Neutrophil (primary cell): ENCODE measurements at regions not wholly inside any gene's neighbourhood (a gene's known extent, or its start where the extent isn't known, plus 50 kb on each side); places are given as distances from the start of the nearest gene placed in this dataset.

ENCODE experiments used
- H3K27ac ChIP-seq: fragments of 200-600 bp; sonication (generic); 2 replicates; pipeline ENCODE4 v1.5.1; 2016; ENCODE audit warnings: mild to moderate bottlenecking, moderate library complexity
- H3K27me3 ChIP-seq: fragments of 200-600 bp; sonication (generic); 2 replicates; pipeline ENCODE4 v1.6.0; 2016; ENCODE audit warnings: mild to moderate bottlenecking
- H3K36me3 ChIP-seq: fragments of 200-600 bp; sonication (generic); 2 replicates; pipeline ENCODE4 v1.5.1; 2017
- H3K4me1 ChIP-seq, 2 experiments: fragments of 200-600 bp in 1 of 2; sonication (generic) in 1 of 2; 1 replicate in 1 of 2; 2 replicates in 1 of 2; pipeline versions ENCODE4 v1.5.1 to v1.6.1; 2013 to 2016; ENCODE audit warnings: low read depth in 1 of 2, low read length in 1 of 2, mild to moderate bottlenecking in 1 of 2, moderate library complexity in 1 of 2; ENCODE audit not compliant: control insufficient read depth in 1 of 2, insufficient read depth in 1 of 2
- H3K4me3 ChIP-seq, 2 experiments: fragments of 200-600 bp in 1 of 2; sonication (generic) in 1 of 2; 1 replicate in 1 of 2; 2 replicates in 1 of 2; pipeline ENCODE4 v1.5.1; 2013 to 2016; ENCODE audit warnings: low read depth in 1 of 2, low read length in 1 of 2, mild to moderate bottlenecking in 1 of 2, moderate library complexity in 1 of 2
- H3K9me3 ChIP-seq: fragments of 200-600 bp; sonication (generic); 2 replicates; pipeline ENCODE4 v1.5.1; 2016
- CTCF ChIP-seq: fragments of 200-600 bp; sonication (generic); IDR thresholded peaks from 2 replicates; pipeline ENCODE4 v1.5.1; 2016; ENCODE audit warnings: antibody characterized with exemption

DNA sequence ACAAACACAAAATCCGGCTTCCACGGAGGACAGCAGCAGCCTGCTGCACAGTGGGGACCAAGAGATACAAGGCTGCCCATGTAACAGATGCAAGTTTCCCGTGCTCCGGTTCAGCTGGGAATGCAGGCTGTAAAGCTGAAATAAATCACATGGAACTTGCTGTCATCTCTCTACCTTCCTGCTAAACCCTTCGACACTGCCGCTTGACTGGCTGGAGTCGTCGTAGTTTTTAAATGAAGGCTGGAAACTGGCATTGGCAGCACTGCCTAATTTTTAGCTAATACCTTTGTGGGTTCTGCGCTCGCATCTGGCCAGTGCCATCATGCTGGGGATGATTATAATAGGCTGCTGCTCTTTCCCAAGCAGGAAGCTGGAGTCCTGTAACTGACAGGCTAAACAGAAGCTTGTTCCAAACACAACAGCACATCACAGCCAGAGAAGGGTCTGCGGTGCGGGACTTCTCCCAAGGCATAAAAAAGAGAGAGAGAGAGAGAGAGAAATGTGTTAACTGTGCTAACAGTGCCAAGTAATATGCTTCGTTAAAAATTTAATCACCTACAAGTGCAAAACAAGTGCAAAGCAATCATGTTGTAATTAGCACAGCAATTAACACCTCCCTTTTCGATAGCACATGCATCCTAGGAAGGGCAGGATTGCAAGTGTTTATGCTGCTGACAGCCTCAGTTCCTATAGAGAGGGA, 146.1 kb downstream of the TFAP2A start:
- no peak overlapping the region for H3K4me3 ChIP-seq
- no peak overlapping the region for H3K27ac ChIP-seq

GRCh38 chr6:10268111-10268510, 146.8 kb downstream of the TFAP2A start:
- no peaks in the 10 kb centered on the region for H3K9me3 ChIP-seq
- no peak overlapping the region for H3K27ac ChIP-seq
- H3K4me3 ChIP-seq: no peak overlapping the region
- no peaks in the 10 kb centered on the region for H3K36me3 ChIP-seq
- TF ChIP-seq CTCF: no peak
- no peaks in the 10 kb centered on the region for H3K4me1 ChIP-seq
- peaks cover 25% of the 10 kb centered on the region for H3K27me3 ChIP-seq

More for the DNA sequence above, 146.1 kb downstream of the TFAP2A start:
- H3K4me1 ChIP-seq: no peaks in the 10 kb centered on the region
- H3K36me3 ChIP-seq: no peaks in the 10 kb centered on the region
- no peaks in the 10 kb centered on the region for H3K9me3 ChIP-seq
- TF ChIP-seq CTCF: no peak
- H3K27me3 ChIP-seq: peaks cover 25% of the 10 kb centered on the region

DNA sequence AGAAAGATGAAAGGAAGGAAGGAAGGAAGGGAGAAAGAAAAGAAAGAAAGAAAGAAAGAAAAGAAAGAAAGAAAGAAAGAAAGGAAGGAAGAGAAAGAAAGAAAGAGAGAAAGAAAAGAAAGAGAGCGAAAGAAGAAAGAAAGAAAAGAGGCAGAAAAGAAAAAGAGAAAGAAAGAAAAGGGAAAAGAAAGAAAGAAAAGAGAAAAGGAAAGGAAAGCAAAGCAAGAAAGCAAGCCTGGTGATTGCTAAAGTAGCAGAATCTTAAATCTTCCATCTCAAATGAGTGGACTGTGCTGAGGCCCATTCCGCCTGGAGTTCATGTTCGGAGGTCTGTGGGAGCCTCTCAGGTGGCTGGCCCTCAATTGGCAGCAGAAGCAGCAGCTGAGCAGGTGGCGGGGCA, 148.4 kb downstream of the TFAP2A start:
- Histone ChIP-seq H3K4me3 (no peak overlapping the region), H3K27me3 (peaks cover 25% of the 10 kb centered on the region), H3K4me1 (no peaks in the 10 kb centered on the region), H3K9me3 (no peaks in the 10 kb centered on the region), H3K27ac (no peak overlapping the region), H3K36me3 (no peaks in the 10 kb centered on the region)
- TF ChIP-seq CTCF: no peak

GRCh38 chr6:10266061-10266460, 148.8 kb downstream of the TFAP2A start:
- H3K9me3 ChIP-seq: no peaks in the 10 kb centered on the region
- H3K27me3 ChIP-seq: peaks cover 25% of the 10 kb centered on the region
- no peak overlapping the region for H3K27ac ChIP-seq
- no peaks in the 10 kb centered on the region for H3K36me3 ChIP-seq
- TF ChIP-seq CTCF: no peak
- H3K4me1 ChIP-seq: no peaks in the 10 kb centered on the region
- H3K4me3 ChIP-seq: no peak overlapping the region

GRCh38 chr6:10262505-10262904, 152.4 kb downstream of the TFAP2A start:
- Histone ChIP-seq H3K4me1 (no peaks in the 10 kb centered on the region), H3K36me3 (no peaks in the 10 kb centered on the region), H3K4me3 (no peak overlapping the region), H3K9me3 (no peaks in the 10 kb centered on the region), H3K27ac (no peak overlapping the region), H3K27me3 (no peaks in the 10 kb centered on the region)
- TF ChIP-seq CTCF: no peak
